ENCODE measurements at regions not wholly inside any gene's neighbourhood (a gene's known extent, or its start where the extent isn't known, plus 50 kb on each side); places are given as distances from the start of the nearest gene placed in this dataset.
A peak's percentile ranks its signal among the peaks of the same experiment; 100 is the strongest.

- DNase-seq (ENCODE audit: low read depth in 2 of 2), result no peak
- H3K4me3 ChIP-seq (replicated peaks in 1 of 2; ENCODE audit: low read depth in 2 of 2, low read length in 2 of 2), result no peak overlapping the region
- no peak for TF ChIP-seq CTCF (IDR thresholded peaks at IDR 0.05; ENCODE audit: low read depth, low read length)
Observed at GRCh38 chr6:19444041-19444440, 393.1 kb upstream of the ID4 start.

GRCh38 chr6:19444481-19444880 lies 392.7 kb upstream of the ID4 start:
- H3K4me3 ChIP-seq (replicated peaks in 1 of 2; ENCODE audit: low read depth in 2 of 2, low read length in 2 of 2), result no peak overlapping the region
- no peak for TF ChIP-seq CTCF (IDR thresholded peaks at IDR 0.05; ENCODE audit: low read depth, low read length)
- peak; percentile 17 to 38 for DNase-seq (ENCODE audit: low read depth in 2 of 2)

GRCh38 chr6:19446570-19446969 lies 390.6 kb upstream of the ID4 start:
- TF ChIP-seq CTCF (IDR thresholded peaks at IDR 0.05; ENCODE audit: low read depth, low read length), result no peak
- DNase-seq (ENCODE audit: low read depth in 2 of 2), result no peak

GRCh38 chr6:19450651-19451050 lies 386.5 kb upstream of the ID4 start:
- no peak for TF ChIP-seq CTCF (IDR thresholded peaks at IDR 0.05; ENCODE audit: low read depth, low read length)

More at GRCh38 chr6:19446570-19446969, 390.6 kb upstream of the ID4 start:
- no peak overlapping the region for H3K4me3 ChIP-seq (replicated peaks in 1 of 2; ENCODE audit: low read depth in 2 of 2, low read length in 2 of 2)

GRCh38 chr6:19452495-19452894 lies 384.7 kb upstream of the ID4 start:
- DNase-seq (ENCODE audit: low read depth in 2 of 2), result no peak
- no peak for TF ChIP-seq CTCF (IDR thresholded peaks at IDR 0.05; ENCODE audit: low read depth, low read length)
- H3K4me3 ChIP-seq (replicated peaks in 1 of 2; ENCODE audit: low read depth in 2 of 2, low read length in 2 of 2), result no peak overlapping the region

More at GRCh38 chr6:19450651-19451050, 386.5 kb upstream of the ID4 start:
- no peak overlapping the region for H3K4me3 ChIP-seq (replicated peaks in 1 of 2; ENCODE audit: low read depth in 2 of 2, low read length in 2 of 2)
- no peak for DNase-seq (ENCODE audit: low read depth in 2 of 2)

- no peak for DNase-seq (ENCODE audit: low read depth in 2 of 2)
- H3K4me3 ChIP-seq (replicated peaks in 1 of 2; ENCODE audit: low read depth in 2 of 2, low read length in 2 of 2), result no peak overlapping the region
- TF ChIP-seq CTCF (IDR thresholded peaks at IDR 0.05; ENCODE audit: low read depth, low read length), result no peak
Observed at GRCh38 chr6:19454001-19454720, 383.0 kb upstream of the ID4 start.

All from cardiac fibroblast (primary cell).